Common myeloid progenitor, CD34-positive (primary cell): ENCODE measurements at regions not wholly inside any gene's neighbourhood (a gene's known extent, or its start where the extent isn't known, plus 50 kb on each side); places are given as distances from the start of the nearest gene placed in this dataset.

Experiments
- CTCF ChIA-PET: fragments of 350-600 bp; sonication (Branson Sonifier 250); formaldehyde crosslinking; loops from one replicate; lab custom pipeline; 2021; ENCODE audit warnings: antibody characterized with exemption; lab: Charles Lee
- POLR2A ChIA-PET: fragments of 350-600 bp; sonication (Branson Sonifier 250); formaldehyde crosslinking; loops from one replicate; lab custom pipeline; 2021; ENCODE audit warnings: antibody characterized with exemption; lab: Charles Lee
- DNase-seq, 3 donors: peaks; one replicate each; pipeline versions ENCODE4 v3.0.0 to v3.0.0-alpha.2; 2013
- H3K27ac ChIP-seq, 2 experiments: 1 replicate in 1 of 2; 2 replicates in 1 of 2; pipeline ENCODE4 v1.7.0; 2013; ENCODE audit warnings: inconsistent platforms in 2 of 2, low read length in 2 of 2, mild to moderate bottlenecking in 2 of 2, low read depth in 1 of 2, moderate library complexity in 1 of 2; ENCODE audit not compliant: severe bottlenecking in 2 of 2, insufficient read depth in 1 of 2, poor library complexity in 1 of 2
- H3K27me3 ChIP-seq, 5 experiments: replicated peaks in 2 of 5; 1 replicate in 3 of 5; 2 replicates in 2 of 5; pipeline versions ENCODE4 v1.6.1 to v1.7.0; 2013; ENCODE audit warnings: low read length in 4 of 5, mild to moderate bottlenecking in 2 of 5, moderate library complexity in 2 of 5, inconsistent platforms in 1 of 5; ENCODE audit not compliant: insufficient read depth in 5 of 5, control insufficient read depth in 4 of 5
- H3K36me3 ChIP-seq, 4 experiments: 1 replicate in 2 of 4; 2 replicates in 2 of 4; pipeline versions ENCODE4 v1.6.1 to v1.7.0; 2013; ENCODE audit warnings: low read length in 3 of 4, control low read depth in 1 of 4, mild to moderate bottlenecking in 1 of 4; ENCODE audit not compliant: control insufficient read depth in 4 of 4, insufficient read depth in 4 of 4
- H3K4me1 ChIP-seq, 4 experiments: 1 replicate in 3 of 4; 2 replicates in 1 of 4; pipeline versions ENCODE4 v1.6.1 to v1.7.1; 2013; ENCODE audit warnings: low read length in 3 of 4, mild to moderate bottlenecking in 3 of 4, control low read depth in 1 of 4, inconsistent platforms in 1 of 4, moderate library complexity in 1 of 4; ENCODE audit not compliant: control insufficient read depth in 4 of 4, insufficient read depth in 4 of 4; ENCODE audit errors: control extremely low read depth in 1 of 4
- H3K4me3 ChIP-seq, 7 experiments: 1 replicate in 4 of 7; 2 replicates in 3 of 7; pipeline versions ENCODE4 v1.5.1 to v1.7.0; 2013; ENCODE audit warnings: mild to moderate bottlenecking in 7 of 7, low read length in 6 of 7, moderate library complexity in 6 of 7, inconsistent platforms in 2 of 7, low read depth in 2 of 7, control low read depth in 1 of 7; ENCODE audit not compliant: insufficient read depth in 4 of 7, control insufficient read depth in 1 of 7; ENCODE audit errors: extremely low read depth in 1 of 7
- H3K9me3 ChIP-seq, 5 experiments: 1 replicate in 4 of 5; 2 replicates in 1 of 5; pipeline versions ENCODE4 v1.6.1 to v1.7.1; 2013; ENCODE audit warnings: low read length in 4 of 5, mild to moderate bottlenecking in 2 of 5, inconsistent platforms in 1 of 5, low read depth in 1 of 5, moderate library complexity in 1 of 5; ENCODE audit not compliant: control insufficient read depth in 4 of 5, insufficient read depth in 2 of 5; ENCODE audit errors: control extremely low read depth in 1 of 5
- WGBS: methylation state at CpG from one replicate; pipeline ENCODE4 v1.1.5; 2013; ENCODE audit not compliant: insufficient coverage; 5-methylcytosine and 5-hydroxymethylcytosine counted together

DNA sequence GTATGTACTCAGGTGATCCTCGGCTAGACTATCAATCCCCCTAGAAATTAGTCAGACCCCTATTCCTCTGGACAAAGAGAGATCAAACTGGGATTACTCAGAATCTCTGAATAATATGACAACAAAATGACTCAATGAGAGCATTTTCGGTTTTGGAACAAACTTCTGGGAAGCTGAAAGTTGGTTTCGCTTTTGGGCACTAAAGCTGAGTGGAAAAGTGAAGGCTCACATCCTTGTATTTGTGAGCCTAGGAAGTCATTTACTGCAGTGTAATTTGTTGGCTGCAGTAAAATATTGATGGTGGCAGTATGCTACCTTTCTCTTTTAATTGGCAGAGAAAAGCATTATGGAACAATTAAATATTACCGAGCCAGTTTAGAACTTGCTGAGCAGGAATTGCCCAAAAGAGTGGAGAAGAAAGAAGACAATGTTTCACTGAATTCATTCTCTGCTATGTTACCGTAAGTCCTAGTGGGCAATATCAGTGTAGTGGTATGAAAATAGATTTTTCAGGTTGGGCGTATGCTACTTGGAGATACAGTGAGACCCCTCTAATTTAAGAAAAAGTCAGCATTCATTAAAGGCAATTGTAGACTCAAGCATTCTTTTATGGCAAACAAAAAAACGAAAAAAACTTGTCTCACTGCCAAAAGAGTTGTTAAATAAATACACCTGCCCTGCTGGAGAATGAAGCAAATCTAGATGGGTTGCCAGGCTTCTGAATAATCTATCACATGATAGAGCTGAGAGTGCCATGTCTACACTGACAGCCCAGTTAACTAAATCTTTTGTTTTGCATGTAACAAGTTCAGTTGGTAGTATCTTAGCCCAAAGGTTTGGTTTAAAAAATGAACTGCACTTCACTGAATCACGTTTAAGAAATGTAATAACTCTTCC, 69.6 kb downstream of the AGTR2 start:
- H3K4me1 ChIP-seq = no peaks in the 10 kb centered on the region
- H3K36me3 ChIP-seq = no peaks in the 10 kb centered on the region
- H3K4me3 ChIP-seq = no peak overlapping the region
- H3K27ac ChIP-seq = no peak overlapping the region
- CTCF ChIA-PET = no interaction called here
- POLR2A ChIA-PET = no interaction called here
- peaks cover 0 to 2% (median 0%) of the 10 kb centered on the region in 5 experiments for H3K9me3 ChIP-seq
- H3K27me3 ChIP-seq = no peaks in the 10 kb centered on the region
- no peak for DNase-seq
- 73% methylated on average over 5 of the region's 8 CpGs for WGBS

DNA sequence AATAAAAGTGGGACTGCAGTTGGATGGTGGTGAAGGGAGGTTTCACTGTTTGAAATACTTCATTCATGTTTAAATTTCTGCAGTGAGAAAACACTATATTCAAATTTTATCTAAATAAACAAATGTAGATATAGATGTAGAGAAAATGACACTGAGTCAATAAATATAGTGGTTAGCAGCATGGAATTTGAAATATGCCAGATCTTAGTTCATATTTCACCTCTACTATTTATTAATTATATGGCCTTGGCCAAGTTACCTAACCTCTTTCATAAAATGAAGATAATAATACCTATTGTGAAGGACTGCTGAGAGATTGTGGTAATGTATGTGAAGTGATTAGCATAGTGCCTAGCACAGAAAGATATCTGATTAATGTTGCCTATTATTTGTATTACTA, 70.5 kb downstream of the AGTR2 start:
- H3K27ac ChIP-seq = no peak overlapping the region

DNA sequence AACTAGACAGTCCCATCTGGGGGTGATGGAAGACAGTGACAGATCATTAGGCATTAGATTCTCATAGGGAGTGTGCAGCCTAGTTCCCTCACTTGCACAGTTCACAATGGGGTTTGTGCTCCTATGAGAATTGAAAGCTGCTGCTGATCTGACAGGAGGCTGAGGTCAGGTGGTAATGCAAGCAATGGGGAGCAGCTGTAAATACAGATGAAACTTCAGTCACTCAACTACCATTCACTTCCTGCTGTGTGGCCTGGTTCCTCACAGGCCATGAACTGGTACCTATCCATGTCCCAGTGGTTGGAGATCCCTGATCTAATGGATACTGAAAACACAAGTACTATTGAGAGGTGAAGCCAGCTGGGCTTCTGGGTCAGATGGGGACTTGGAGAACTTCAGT, 72.5 kb downstream of the AGTR2 start:
- no peaks in the 10 kb centered on the region for H3K4me1 ChIP-seq
- H3K27me3 ChIP-seq = no peaks in the 10 kb centered on the region
- ChIA-PET POLR2A (no interaction called here), CTCF (no interaction called here)
- H3K4me3 ChIP-seq = no peak overlapping the region
- no peaks in the 10 kb centered on the region for H3K36me3 ChIP-seq
- DNase-seq = no peak
- H3K9me3 ChIP-seq = peaks cover 0 to 6% (median 0%) of the 10 kb centered on the region in 5 experiments
- H3K27ac ChIP-seq = no peak overlapping the region

More for the DNA sequence above, 70.5 kb downstream of the AGTR2 start:
- DNase-seq = no peak
- POLR2A ChIA-PET = no interaction called here
- Histone ChIP-seq H3K4me1 (no peaks in the 10 kb centered on the region), H3K27me3 (no peaks in the 10 kb centered on the region), H3K36me3 (no peaks in the 10 kb centered on the region), H3K9me3 (peaks cover 0 to 2% (median 0%) of the 10 kb centered on the region in 5 experiments), H3K4me3 (no peak overlapping the region)
- CTCF ChIA-PET = no interaction called here

DNA sequence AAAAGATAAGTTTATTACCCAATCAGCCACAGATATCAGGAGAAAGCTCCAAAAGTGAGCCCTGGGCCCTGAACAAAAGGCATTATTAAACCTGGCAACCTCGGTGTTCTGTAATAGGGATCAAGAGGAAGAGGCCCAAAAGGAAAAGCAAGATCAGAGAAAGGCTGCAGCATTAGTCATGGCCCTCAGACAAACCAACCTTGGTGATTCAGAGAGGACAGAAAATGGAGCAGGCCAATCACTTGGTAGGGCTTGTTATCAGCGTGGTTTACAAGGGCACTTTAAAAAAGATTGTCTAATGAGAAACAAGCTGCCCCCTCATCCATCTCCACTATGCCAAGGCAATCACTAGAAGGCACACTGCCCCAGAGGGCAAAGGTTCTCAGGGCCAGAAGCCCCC, 75.7 kb downstream of the AGTR2 start:
- Histone ChIP-seq H3K4me3 (no peak overlapping the region), H3K4me1 (no peaks in the 10 kb centered on the region), H3K36me3 (no peaks in the 10 kb centered on the region), H3K27me3 (no peaks in the 10 kb centered on the region), H3K9me3 (peaks cover 0 to 6% (median 0%) of the 10 kb centered on the region in 5 experiments), H3K27ac (no peak overlapping the region)
- ChIA-PET POLR2A (no interaction called here), CTCF (no interaction called here)
- no peak for DNase-seq
- 67% methylated on average over 1 of the region's 2 CpGs for WGBS

DNA sequence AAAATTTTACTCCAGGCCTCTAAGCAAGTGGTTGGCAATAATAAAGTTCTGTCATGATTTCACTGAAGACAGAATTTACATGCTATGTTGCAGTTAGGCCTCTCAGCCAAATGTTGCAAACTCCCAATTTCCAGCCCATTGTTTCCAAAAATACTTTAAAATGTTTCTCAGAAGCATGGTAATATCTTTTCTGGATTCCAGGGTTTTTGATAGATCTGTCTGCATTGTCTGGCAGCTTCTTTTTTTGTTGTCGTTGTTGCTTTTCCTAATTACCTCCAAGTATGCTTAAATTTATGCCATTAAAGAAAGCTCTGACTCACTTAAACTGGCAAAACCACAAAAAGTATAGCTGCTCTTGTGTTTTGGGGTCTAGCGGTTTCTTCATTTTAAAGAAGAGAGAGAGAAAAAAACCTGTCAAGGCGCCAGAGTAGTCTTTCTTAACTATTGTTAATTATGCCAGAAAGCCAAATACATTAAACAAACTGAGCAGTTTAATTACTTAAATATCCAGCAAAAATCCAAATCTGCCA, 97.0 kb downstream of the AGTR2 start:
- DNase-seq = no peak

DNA sequence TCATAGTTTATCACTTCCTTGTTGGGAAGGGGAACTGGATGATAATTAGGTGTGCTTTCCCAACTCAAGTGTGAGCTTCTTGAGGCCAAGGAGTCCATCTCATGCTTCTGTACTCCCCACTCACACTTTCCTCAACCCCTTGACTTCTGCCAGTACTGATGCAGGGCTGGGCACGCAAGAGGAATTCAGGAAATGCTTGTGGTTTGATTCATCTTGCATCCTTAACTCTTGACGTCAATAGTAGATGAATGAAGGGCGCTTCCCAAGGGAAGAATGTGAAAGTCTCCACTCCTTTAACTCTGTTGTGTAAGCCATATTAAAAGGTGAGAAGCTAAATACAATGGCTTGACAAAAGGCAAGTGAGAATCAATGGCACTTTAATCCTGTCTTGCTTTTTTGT, 101.8 kb downstream of the AGTR2 start:
- Histone ChIP-seq H3K4me1 (no peaks in the 10 kb centered on the region), H3K4me3 (no peak overlapping the region), H3K9me3 (no peaks in the 10 kb centered on the region), H3K27me3 (no peaks in the 10 kb centered on the region), H3K36me3 (no peaks in the 10 kb centered on the region), H3K27ac (no peak overlapping the region)
- DNase-seq = no peak
- CTCF ChIA-PET = no interaction called here
- no CpG with 5 or more reads among the region's 3 CpGs for WGBS
- POLR2A ChIA-PET = no interaction called here

More for the DNA sequence above, 97.0 kb downstream of the AGTR2 start:
- Histone ChIP-seq H3K4me3 (no peak overlapping the region), H3K9me3 (no peaks in the 10 kb centered on the region), H3K4me1 (no peaks in the 10 kb centered on the region), H3K27ac (no peak overlapping the region), H3K27me3 (no peaks in the 10 kb centered on the region), H3K36me3 (no peaks in the 10 kb centered on the region)
- no CpG with 5 or more reads among the region's 3 CpGs for WGBS
- ChIA-PET CTCF (no interaction called here), POLR2A (no interaction called here)

DNA sequence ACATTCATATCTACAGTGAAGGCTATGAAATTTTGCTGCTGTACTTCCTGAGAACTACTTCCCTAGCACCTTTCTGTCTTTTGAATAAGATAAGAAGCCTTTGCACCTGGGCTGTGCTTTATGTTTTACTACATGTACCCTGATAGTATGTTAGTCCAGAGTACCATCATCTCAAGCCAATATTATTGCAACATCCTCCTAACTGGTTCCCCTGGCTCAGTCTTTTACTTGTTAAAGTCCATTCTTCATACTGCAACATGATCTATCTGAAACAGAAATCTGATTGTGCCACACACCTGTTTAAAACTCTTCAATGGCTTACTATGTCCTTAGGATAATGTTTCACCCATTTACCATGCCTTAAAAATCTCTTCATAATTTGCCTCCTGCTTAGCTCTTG, 102.3 kb downstream of the AGTR2 start:
- Histone ChIP-seq H3K9me3 (no peaks in the 10 kb centered on the region), H3K27ac (no peak overlapping the region), H3K36me3 (no peaks in the 10 kb centered on the region), H3K27me3 (no peaks in the 10 kb centered on the region), H3K4me3 (no peak overlapping the region), H3K4me1 (no peaks in the 10 kb centered on the region)
- ChIA-PET POLR2A (interaction anchor here (0.6 kb wide), 1 partner anchor 1122 kb away, joined by 3 read pairs; no protein-coding TSS in a partner anchor), CTCF (no interaction called here)
- no peak for DNase-seq
